Fibroblast of the conjunctiva (primary cell): ENCODE measurements at regions not wholly inside any gene's neighbourhood (a gene's known extent, or its start where the extent isn't known, plus 50 kb on each side); places are given as distances from the start of the nearest gene placed in this dataset.

Experiments used
- DNase-seq: peaks from one replicate; pipeline ENCODE4 v3.0.0-alpha.2; 2010; ENCODE audit warnings: low read depth

DNA sequence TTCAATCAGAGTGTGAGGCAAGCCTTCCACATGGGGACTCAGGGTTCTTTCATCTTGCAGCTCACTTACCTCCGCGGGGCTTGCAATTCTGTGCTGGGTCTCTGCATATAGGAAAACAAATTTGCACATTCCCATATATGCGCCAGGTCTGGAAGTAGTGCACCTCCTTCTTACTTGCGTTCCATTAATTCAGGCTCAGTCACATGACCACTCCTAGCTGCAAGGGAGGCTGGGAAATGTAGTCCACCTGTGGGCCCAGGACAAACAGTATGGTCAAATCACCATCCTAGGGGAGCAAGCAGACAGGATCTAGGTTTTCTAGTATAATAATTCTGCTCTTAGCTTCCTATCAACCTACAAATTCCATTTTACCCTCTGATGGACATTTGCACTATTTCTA lies 160.4 kb downstream of the AACS start:
- no peak for DNase-seq

DNA sequence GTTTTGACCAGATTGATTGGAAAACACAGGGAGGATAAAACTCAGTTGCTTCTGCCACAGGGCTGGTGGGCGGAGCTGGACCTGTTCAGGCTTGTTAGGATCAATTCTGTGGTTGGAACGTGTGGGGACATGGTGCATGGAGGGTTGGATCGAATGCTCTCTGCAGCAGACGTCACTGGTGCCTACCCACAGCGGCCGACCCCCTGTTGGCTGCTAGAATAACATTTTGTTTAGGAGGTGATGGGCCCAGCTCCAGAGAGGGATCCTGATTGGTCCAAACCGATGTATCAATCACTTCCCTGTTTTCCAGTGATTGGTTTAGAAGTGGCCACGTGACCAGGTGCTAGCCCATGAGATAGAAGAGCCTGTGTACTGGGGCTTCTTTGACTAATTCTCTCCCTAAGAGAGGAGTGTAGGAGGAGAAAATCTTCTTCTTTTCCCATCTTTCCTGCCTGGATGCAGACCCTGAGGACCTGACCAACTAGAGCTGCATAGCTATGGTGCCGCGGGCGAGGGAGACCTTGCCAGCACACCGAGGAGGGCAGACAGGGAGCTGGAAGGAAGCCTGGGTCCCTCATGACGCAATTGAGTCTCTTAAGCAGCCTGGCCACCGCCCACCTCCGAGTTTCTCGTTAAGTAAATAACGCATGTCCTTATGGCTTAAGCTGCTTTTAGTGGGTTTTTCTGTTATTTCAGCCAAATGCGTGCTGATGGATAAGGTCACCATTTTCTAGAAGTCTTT lies 163.5 kb downstream of the AACS start:
- no peak for DNase-seq

DNA sequence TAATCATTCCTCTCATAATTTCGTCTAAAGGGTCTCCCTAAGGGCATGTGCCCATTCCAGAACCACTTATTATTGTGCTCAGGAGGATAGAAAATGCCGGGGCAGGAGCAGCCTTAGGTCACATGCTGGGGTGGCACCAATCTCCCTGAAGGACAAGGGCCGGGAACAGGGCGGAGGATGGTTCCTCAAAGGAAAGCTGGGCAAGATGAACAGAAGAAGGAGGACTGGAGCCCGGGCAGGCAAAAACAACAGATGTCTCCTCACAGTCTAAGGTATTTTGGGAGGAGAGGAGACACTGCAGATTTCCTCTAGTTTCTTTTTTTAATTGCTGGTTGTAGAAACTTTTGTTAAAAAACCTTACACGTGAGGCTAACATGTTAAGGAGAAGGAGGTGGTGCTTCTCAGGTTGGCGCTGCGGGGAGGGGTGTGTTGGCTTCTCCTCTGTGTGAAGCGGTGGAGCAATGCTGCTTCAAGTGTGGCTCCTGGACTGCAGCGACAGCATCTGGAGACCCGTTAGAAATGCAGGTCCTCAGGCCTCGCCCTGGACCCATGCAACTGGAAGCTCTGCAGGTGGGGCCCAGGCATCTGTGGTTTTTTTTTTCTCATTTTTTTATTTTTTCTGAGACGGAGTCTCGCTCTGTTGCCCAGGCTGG lies 164.8 kb downstream of the AACS start:
- no peak for DNase-seq

DNA sequence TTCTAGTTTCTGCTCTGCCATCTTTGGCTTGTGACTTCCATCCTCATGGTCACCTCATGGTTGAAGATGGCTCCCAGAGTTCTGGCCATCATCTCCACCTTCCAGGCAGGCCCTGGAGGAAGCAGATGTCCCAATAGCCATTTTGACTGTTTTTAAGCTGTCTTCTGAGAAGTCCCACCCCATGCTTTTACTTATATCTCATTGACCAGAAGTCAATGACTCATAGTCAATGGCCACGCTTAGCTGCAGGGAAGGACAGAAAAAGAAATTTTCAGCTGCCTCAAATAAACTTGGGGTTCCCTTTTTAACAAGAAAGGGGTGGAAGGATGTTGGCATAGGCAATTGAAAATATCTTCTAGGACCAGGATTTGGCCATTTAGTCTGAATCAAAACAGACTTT lies 168.1 kb downstream of the AACS start:
- no peak for DNase-seq

DNA sequence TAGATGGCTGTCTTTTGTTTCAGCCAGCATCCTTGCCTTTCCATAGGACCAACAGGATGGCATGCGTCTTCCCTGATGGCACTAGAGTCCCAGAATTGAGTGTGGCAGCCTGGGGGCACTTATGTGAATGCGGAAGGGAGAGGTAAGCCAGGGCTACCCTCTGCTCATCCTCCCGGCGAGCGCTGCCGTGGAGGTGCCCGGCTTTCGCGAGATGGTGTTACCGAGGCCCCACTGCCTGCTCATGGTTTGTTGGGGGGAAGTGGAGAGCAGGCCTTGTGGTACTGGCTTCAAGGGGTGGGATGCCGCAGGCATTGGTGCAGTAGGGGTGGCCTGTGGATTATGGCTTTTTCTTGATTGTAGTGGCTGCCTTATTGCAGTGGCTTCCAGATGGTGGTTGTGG lies 174.3 kb downstream of the AACS start:
- DNase-seq = no peak

DNA sequence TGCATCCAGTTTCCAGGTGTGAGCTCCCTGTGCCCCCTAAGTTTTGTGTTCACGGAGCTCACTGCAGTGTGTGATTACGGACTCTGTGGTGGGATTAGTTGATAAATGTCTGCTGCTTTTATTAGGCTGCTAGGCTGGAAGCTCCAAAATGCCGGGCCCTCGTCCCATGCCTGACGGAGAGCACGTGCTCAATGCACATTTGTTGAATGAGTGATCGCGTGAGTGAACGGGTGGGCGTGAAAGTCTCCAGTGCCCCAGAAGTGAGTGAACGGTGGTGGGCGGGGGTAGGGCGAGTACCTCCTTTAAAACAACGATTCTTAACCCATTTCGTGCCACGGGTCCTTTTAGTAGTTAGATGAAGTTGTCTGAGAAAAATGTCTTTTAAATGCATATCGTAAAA lies 175.5 kb downstream of the AACS start:
- DNase-seq = no peak

DNA sequence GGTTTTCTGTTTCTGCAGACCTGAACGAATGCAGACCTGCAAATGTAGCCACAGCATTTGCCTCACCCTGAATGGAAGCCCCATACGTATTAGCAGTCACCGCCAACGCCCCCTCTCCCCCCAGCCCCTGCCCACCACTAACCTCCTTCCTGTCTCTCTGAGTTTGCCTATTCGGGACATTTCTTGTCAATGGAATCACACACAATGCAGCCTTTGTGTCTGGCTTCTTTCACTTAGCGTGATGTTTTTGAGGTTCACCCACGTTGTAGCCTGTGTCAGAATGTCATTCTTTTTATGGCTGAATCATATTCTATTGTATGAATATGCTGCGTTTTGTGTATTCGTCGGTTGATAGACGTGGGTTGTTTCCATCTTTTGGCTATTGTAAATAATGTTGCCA lies 178.6 kb downstream of the AACS start:
- no peak for DNase-seq

DNA sequence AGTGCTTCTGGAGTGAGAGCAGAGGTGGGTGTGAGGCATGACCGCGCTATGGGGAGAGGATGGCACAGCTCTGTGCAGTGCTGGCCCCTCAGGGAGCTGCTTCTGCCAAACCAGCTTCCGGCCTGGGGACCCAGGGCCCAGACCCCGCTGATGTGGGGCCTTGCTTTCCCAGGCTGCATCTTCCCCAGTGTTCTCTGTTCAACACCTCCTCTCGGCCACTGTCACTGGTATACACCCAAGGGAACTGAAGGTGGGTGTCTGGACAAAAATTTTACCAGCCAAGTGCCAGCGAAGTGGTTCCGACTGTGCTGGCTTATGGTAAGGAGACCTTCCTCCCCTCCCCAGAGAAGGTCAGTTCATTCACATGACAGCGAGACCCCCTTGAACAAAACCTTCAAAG lies 179.1 kb downstream of the AACS start:
- DNase-seq = no peak

GRCh38 chr12:125245581-125246557 lies 180.6 kb downstream of the AACS start:
- no peak for DNase-seq

DNA sequence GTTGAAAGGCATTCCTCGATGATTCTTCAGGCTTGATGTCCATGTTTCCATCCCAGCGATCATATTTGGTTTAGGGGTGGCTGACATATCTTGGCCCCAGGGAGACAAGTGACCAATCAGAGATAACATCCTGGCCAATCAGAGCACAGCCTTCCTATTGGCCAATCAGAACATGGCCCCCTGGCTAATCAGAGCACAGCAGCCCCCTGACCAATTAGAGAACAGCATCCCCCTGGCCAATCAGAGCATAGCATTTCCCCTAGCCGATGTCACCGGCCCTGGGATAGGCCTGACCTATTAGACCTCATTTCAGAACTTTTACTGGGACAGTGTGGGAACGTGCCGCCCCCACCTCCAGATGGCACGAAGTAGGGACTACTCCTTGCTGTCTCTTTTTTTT lies 182.2 kb downstream of the AACS start:
- DNase-seq = no peak

DNA sequence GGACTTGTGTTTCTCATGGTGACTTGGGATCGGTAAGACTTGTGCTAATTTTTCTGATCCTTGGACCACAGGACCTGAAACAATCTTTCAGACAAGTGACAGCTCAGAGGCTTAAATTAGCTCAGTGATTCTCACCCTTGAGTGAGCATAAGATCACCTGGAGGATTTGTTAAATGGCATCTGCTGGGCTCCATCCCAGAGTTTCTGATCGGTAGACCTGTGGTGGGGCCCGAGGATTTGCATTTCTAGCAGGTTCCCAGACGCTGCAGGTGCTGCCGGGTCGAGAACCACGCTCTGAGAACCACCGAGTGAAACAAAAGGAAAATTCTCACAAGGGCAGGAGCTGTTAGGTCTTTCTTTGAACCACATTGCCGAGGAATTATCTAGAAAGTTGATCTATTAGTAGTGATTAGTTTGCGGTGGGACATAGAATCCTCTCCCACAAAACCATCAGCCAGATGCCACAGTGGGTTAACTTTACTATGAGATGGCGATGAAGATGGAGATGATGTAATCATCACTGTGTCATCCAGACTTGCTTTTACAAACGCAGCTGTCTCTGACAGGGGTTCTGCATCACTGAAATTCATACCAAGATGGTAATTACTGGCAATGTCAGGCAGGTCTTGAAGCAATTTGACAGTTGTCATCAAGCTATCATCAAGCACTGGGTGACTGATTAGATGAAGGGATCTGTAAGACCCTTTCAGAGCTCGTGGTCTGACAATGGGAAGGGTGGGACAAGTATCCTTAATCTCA lies 184.0 kb downstream of the AACS start:
- no peak for DNase-seq

DNA sequence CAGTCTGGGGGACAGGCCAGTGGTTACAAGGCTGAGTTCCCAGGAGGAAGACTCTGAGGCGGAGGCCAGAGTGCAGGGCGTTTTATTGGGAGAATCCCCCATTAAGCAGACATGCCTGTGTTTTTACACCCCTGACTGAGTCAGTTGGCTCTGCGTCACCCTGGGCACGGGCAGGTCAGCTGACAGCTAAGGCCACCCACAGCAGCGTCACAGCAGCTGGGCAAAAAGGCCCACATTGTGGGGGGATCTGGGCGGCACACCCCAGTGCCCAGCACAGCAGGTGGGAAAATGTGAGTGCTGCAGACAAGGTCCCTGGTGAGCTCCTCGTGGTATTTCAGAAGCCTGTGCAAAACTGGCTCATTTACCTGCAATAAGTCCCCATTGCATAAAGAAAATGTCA lies 184.7 kb downstream of the AACS start:
- no peak for DNase-seq

- no peak for DNase-seq
These were observed 189.0 kb downstream of the AACS start for GRCh38 chr12:125254236-125254635.

- DNase-seq = no peak
These were observed 189.6 kb downstream of the AACS start for GRCh38 chr12:125254856-125255255.

GRCh38 chr12:125255935-125256633 lies 190.8 kb downstream of the AACS start:
- no peak for DNase-seq

DNA sequence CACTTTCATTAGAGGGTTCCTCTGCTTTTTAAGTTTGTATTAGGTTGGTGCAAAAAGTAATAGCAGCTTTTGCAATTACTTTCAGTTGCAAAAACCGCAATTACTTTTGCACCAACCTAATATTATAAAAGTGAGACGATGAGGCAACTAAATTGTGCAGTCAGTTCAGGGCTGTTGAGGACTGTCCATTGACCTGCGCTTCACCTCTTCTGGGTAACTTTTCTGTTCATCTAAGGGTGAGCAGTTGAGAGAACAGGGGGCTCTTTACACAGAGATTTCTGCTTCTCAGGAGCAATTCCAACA lies 191.3 kb downstream of the AACS start:
- DNase-seq = no peak

- DNase-seq = no peak
These were observed 194.1 kb downstream of the AACS start for GRCh38 chr12:125259178-125259867.

- no peak for DNase-seq
These were observed 197.6 kb downstream of the AACS start for GRCh38 chr12:125262851-125263250.

DNA sequence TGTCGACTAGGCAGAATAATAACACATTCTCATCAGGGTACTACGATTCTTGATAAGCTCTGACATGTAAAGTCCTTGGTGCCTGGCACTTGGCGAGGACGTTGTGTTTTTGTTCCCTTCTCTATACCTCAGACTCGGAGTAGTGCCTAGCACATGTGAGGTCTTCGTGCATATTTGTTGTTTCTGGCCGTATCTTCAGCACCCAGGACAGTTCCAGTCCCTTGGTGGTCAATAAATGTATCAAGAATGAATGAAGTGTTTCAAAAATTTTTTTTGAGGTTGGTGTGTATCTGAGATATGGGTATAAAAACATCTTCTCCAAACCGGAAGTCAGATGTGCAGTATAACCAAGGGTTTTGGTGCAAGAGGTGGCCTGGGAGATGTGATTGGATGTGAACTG lies 198.2 kb downstream of the AACS start:
- DNase-seq = no peak

DNA sequence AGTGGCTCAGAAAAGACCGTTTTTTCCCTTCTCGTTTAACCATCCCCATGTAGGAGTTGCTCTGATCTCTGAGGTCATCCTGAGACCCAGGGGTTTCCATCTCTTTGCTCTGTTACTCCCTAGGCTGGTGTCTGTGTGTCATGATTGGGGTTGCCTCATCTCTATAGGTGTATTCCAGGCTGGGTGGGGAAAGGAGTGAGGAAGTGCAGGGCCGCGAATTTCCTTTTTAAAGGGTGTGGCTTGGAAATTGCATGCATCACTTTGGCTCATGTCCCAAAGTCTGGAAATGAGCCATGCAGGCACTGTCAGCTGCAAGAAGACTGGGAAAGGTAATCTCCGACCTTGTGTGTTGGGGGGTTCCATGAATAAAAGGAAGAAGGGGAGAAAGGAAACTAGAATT lies 201.9 kb downstream of the AACS start:
- DNase-seq = no peak

- DNase-seq = no peak
These were observed 204.0 kb downstream of the AACS start for GRCh38 chr12:125269276-125269675.
